ENCODE measurements at regions not wholly inside any gene's neighbourhood (a gene's known extent, or its start where the extent isn't known, plus 50 kb on each side); places are given as distances from the start of the nearest gene placed in this dataset.

- no peak for ATAC-seq
These were observed 118.6 kb downstream of the AQP4 start for GRCh38 chr18:26746826-26747475.

GRCh38 chr18:26746398-26746797 lies 119.1 kb downstream of the AQP4 start:
- Histone ChIP-seq H3K27ac (no peak overlapping the region), H3K4me1 (no peaks in the 10 kb centered on the region), H3K9me3 (no peaks in the 10 kb centered on the region), H3K4me3 (no peak overlapping the region), H3K36me3 (no peaks in the 10 kb centered on the region), H3K27me3 (no peaks in the 10 kb centered on the region)
- no peak for DNase-seq
- in situ Hi-C loops (cut with MboI; ENCODE audit: low sequenced_read_pairs in 4 of 4): no loop called here
- no peak for ATAC-seq
- TF ChIP-seq, protein P1, sequence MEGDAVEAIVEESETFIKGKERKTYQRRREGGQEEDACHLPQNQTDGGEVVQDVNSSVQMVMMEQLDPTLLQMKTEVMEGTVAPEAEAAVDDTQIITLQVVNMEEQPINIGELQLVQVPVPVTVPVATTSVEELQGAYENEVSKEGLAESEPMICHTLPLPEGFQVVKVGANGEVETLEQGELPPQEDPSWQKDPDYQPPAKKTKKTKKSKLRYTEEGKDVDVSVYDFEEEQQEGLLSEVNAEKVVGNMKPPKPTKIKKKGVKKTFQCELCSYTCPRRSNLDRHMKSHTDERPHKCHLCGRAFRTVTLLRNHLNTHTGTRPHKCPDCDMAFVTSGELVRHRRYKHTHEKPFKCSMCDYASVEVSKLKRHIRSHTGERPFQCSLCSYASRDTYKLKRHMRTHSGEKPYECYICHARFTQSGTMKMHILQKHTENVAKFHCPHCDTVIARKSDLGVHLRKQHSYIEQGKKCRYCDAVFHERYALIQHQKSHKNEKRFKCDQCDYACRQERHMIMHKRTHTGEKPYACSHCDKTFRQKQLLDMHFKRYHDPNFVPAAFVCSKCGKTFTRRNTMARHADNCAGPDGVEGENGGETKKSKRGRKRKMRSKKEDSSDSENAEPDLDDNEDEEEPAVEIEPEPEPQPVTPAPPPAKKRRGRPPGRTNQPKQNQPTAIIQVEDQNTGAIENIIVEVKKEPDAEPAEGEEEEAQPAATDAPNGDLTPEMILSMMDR (IDR thresholded peaks at IDR 0.05 in 4 of 5, conservative IDR thresholded peaks at IDR 0.05 in 1 of 5): no peak
- no peak for TF ChIP-seq POLR2A (IDR thresholded peaks at IDR 0.05)
- intact Hi-C loops (cut with DNase I; ENCODE audit: low total_unique reads): no loop called here

More at GRCh38 chr18:26746826-26747475, 118.6 kb downstream of the AQP4 start:
- no peak overlapping the region for H3K27ac ChIP-seq
- no peaks in the 10 kb centered on the region for H3K36me3 ChIP-seq
- H3K4me1 ChIP-seq: no peaks in the 10 kb centered on the region
- intact Hi-C loops (cut with DNase I; ENCODE audit: low total_unique reads) (no loop called here), in situ Hi-C loops (cut with MboI; ENCODE audit: low sequenced_read_pairs in 4 of 4) (no loop called here)
- no peak for DNase-seq
- H3K4me3 ChIP-seq: no peak overlapping the region
- TF ChIP-seq POLR2A (IDR thresholded peaks at IDR 0.05): no peak
- TF ChIP-seq, protein P1 (IDR thresholded peaks at IDR 0.05 in 4 of 5, conservative IDR thresholded peaks at IDR 0.05 in 1 of 5): no peak
- no peaks in the 10 kb centered on the region for H3K9me3 ChIP-seq
- H3K27me3 ChIP-seq: no peaks in the 10 kb centered on the region

- intact Hi-C loops (cut with DNase I; ENCODE audit: low total_unique reads) (no loop called here), in situ Hi-C loops (cut with MboI; ENCODE audit: low sequenced_read_pairs in 4 of 4) (no loop called here)
- no peak for DNase-seq
- H3K27ac ChIP-seq: no peak overlapping the region
- TF ChIP-seq POLR2A (IDR thresholded peaks at IDR 0.05): no peak
- TF ChIP-seq, protein P1 (IDR thresholded peaks at IDR 0.05 in 4 of 5, conservative IDR thresholded peaks at IDR 0.05 in 1 of 5): no peak
- ATAC-seq: no peak
- no peaks in the 10 kb centered on the region for H3K36me3 ChIP-seq
- no peak overlapping the region for H3K4me3 ChIP-seq
- no peaks in the 10 kb centered on the region for H3K27me3 ChIP-seq
- H3K4me1 ChIP-seq: no peaks in the 10 kb centered on the region
- no peaks in the 10 kb centered on the region for H3K9me3 ChIP-seq
These were observed 120.0 kb downstream of the AQP4 start for GRCh38 chr18:26745288-26746181.

DNA sequence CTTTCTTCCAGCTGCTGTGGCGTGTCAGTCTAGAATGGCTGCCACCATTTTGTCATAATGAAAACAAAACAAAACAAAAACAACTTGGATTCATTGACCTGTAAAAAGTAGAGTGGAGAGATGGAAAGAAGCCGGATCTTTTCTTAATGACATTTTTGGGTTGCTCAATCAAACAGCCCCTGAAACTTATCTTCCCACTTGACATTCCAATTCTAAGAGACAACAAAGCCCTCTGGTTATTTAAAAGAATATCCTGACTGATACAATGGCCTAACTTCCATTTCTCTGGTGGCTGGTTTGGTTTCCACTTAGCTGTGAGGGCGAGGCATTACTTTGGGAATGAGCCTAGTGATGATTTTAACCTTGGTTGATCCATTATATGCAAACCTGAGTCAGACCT lies 123.7 kb downstream of the AQP4 start:
- in situ Hi-C loops (cut with MboI; ENCODE audit: low sequenced_read_pairs in 4 of 4): no loop called here
- Histone ChIP-seq H3K9me3 (no peaks in the 10 kb centered on the region), H3K4me3 (no peak overlapping the region), H3K27ac (no peak overlapping the region), H3K27me3 (no peaks in the 10 kb centered on the region), H3K4me1 (no peaks in the 10 kb centered on the region), H3K36me3 (no peaks in the 10 kb centered on the region)
- ATAC-seq (no peak), DNase-seq (no peak)
- TF ChIP-seq POLR2A (IDR thresholded peaks at IDR 0.05): no peak
- TF ChIP-seq, protein P1 (IDR thresholded peaks at IDR 0.05 in 4 of 5, conservative IDR thresholded peaks at IDR 0.05 in 1 of 5): no peak
- intact Hi-C loops (cut with DNase I; ENCODE audit: low total_unique reads): no loop called here

All from gastrocnemius medialis (tissue), 4 donors.